Suprapubic skin (tissue), 4 donors: ENCODE measurements at regions not wholly inside any gene's neighbourhood (a gene's known extent, or its start where the extent isn't known, plus 50 kb on each side); places are given as distances from the start of the nearest gene placed in this dataset.

Experiments used
- CTCF ChIP-seq, 2 donors: fragments of 200-600 bp in 1 of 2; fragments of 450-650 bp in 1 of 2; sonication (generic) in 1 of 2; IDR thresholded peaks; one replicate each; pipeline ENCODE4 v1.5.1; 2016 to 2019; ENCODE audit warnings: antibody characterized with exemption in 2 of 2, mild to moderate bottlenecking in 1 of 2, moderate library complexity in 1 of 2
- EP300 ChIP-seq: sonication (generic); formaldehyde crosslinking; IDR thresholded peaks from one replicate; pipeline ENCODE4 v1.6.1; 2017; ENCODE audit warnings: antibody characterized with exemption
- POLR2A ChIP-seq, 2 donors: fragments of 450-650 bp; IDR thresholded peaks; one replicate each; pipeline ENCODE4 v1.6.1; 2017; ENCODE audit warnings: antibody characterized with exemption in 2 of 2, mild to moderate bottlenecking in 2 of 2, moderate library complexity in 2 of 2
- POLR2AphosphoS5 ChIP-seq, 3 donors: sonication (generic); formaldehyde crosslinking; IDR thresholded peaks; one replicate each; pipeline ENCODE4 v1.6.1; 2017; ENCODE audit warnings: antibody characterized with exemption in 3 of 3

DNA sequence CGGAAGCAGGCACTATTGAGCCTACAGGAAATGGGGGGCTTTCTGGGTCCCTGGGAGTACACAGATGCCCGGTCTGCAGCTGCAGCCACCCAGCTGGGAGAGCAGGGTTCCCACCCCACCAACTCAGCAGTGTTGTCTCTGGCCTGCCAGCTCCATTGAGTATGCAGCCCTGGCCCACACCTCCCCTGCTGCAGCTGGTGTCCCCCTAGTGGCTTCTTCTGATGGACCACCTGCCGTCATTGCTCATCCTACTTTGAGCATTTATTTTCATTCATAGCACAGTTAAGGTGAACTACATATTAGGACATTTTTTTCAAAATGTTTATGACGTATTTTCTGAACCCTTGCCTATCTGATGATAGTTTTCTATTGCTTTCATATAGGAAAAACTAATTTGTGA, 189.8 kb upstream of the LYPLAL1 start:
- TF ChIP-seq CTCF (IDR thresholded peaks at IDR 0.05) (no peak), POLR2A (IDR thresholded peaks at IDR 0.05) (no peak), EP300 (no peak), POLR2AphosphoS5 (IDR thresholded peaks at IDR 0.05) (no peak)
